Spleen (tissue), 7 donors: ENCODE measurements at regions not wholly inside any gene's neighbourhood (a gene's known extent, or its start where the extent isn't known, plus 50 kb on each side); places are given as distances from the start of the nearest gene placed in this dataset.

Source experiments
- CTCF ChIP-seq, 11 experiments: fragments of 200-600 bp in 7 of 11; fragments of 450-650 bp in 4 of 11; sonication (generic) in 4 of 11; IDR thresholded peaks in 8 of 11; conservative IDR thresholded peaks in 3 of 11; 1 replicate in 7 of 11; 2 replicates in 4 of 11; pipeline versions ENCODE4 v1.4.0 to v1.8.0; 2016 to 2021; ENCODE audit warnings: antibody characterized with exemption in 11 of 11, inconsistent platforms in 4 of 11, mild to moderate bottlenecking in 1 of 11
- POLR2A ChIP-seq, 3 donors: fragments of 450-650 bp; IDR thresholded peaks; one replicate each; pipeline ENCODE4 v1.5.1; 2017; ENCODE audit warnings: antibody characterized with exemption in 3 of 3, mild to moderate bottlenecking in 1 of 3
- POLR2AphosphoS5 ChIP-seq, 3 donors: sonication (generic); formaldehyde crosslinking; IDR thresholded peaks; one replicate each; pipeline ENCODE4 v1.5.1; 2017; ENCODE audit warnings: antibody characterized with exemption in 3 of 3
- donor health status: DM: no; HTN: no; CAD: no; lungs with moderate emphysema.
- donor health status: DM: no; HTN: no; CAD: no.
- donor health status: DM: no; HTN: no; CAD: no.

GRCh38 chr10:131616040-131616439 is 284.8 kb upstream of the PPP2R2D start:
- TF ChIP-seq CTCF (IDR thresholded peaks at IDR 0.05 in 8 of 11, conservative IDR thresholded peaks at IDR 0.05 in 3 of 11) (no peak), POLR2AphosphoS5 (IDR thresholded peaks at IDR 0.05) (no peak), POLR2A (IDR thresholded peaks at IDR 0.05) (no peak)
